HG03103 (cell line): ENCODE measurements at regions not wholly inside any gene's neighbourhood (a gene's known extent, or its start where the extent isn't known, plus 50 kb on each side); places are given as distances from the start of the nearest gene placed in this dataset.
"Not testable (repeated sequence)": the region's sequence is repeated elsewhere in the genome, so short reads cannot be mapped to it uniquely, and the experiment has no call there.

Experiments
- ATAC-seq: cut with Tn5 transposase; IDR thresholded peaks from one replicate; pipeline ENCODE4 v1.9.1; 2021; ENCODE audit warnings: low read depth; ENCODE audit not compliant: unreplicated experiment

GRCh38 chr4:118494437-118494836, 141.6 kb upstream of the PRSS12 start:
- not testable (repeated sequence) for ATAC-seq

- not testable (repeated sequence) for ATAC-seq
Measured at GRCh38 chr4:118502967-118503366, 150.2 kb upstream of the PRSS12 start.

- not testable (repeated sequence) for ATAC-seq
Measured at GRCh38 chr4:118504927-118505326, 152.1 kb upstream of the PRSS12 start.

- ATAC-seq = not testable (repeated sequence)
Measured at GRCh38 chr4:118505491-118505890, 152.7 kb upstream of the PRSS12 start.

GRCh38 chr4:118512870-118513269, 160.1 kb upstream of the PRSS12 start:
- ATAC-seq = not testable (repeated sequence)

GRCh38 chr4:118514332-118514731, 161.5 kb upstream of the PRSS12 start:
- not testable (repeated sequence) for ATAC-seq

- ATAC-seq = not testable (repeated sequence)
Measured at GRCh38 chr4:118516107-118516506, 163.3 kb upstream of the PRSS12 start.

GRCh38 chr4:118530107-118530506, 155.1 kb upstream of the METTL14 start:
- not testable (repeated sequence) for ATAC-seq

GRCh38 chr4:118531947-118532346, 153.2 kb upstream of the METTL14 start:
- ATAC-seq = not testable (repeated sequence)

- not testable (repeated sequence) for ATAC-seq
Measured at GRCh38 chr4:118535788-118536187, 149.4 kb upstream of the METTL14 start.

GRCh38 chr4:118539412-118540077, 145.6 kb upstream of the METTL14 start:
- ATAC-seq = not testable (repeated sequence)

GRCh38 chr4:118556576-118556975, 128.6 kb upstream of the METTL14 start:
- ATAC-seq = not testable (repeated sequence)

GRCh38 chr4:118557298-118557851, 127.8 kb upstream of the METTL14 start:
- no peak for ATAC-seq

GRCh38 chr4:118558188-118558587, 127.0 kb upstream of the METTL14 start:
- not testable (repeated sequence) for ATAC-seq

- not testable (repeated sequence) for ATAC-seq
Measured at GRCh38 chr4:118561559-118561958, 123.6 kb upstream of the METTL14 start.

GRCh38 chr4:118566003-118566513, 119.1 kb upstream of the METTL14 start:
- peak; percentile 73 for ATAC-seq

- not testable (repeated sequence) for ATAC-seq
Measured at GRCh38 chr4:118572991-118573390, 112.2 kb upstream of the METTL14 start.

GRCh38 chr4:118574251-118574913, 110.8 kb upstream of the METTL14 start:
- ATAC-seq = not testable (repeated sequence)

- ATAC-seq = not testable (repeated sequence)
Measured at GRCh38 chr4:118575057-118575456, 110.1 kb upstream of the METTL14 start.

- ATAC-seq = not testable (repeated sequence)
Measured at GRCh38 chr4:118575726-118576125, 109.5 kb upstream of the METTL14 start.

GRCh38 chr4:118576709-118577219, 108.4 kb upstream of the METTL14 start:
- ATAC-seq = not testable (repeated sequence)
